ENCODE measurements at regions not wholly inside any gene's neighbourhood (a gene's known extent, or its start where the extent isn't known, plus 50 kb on each side); places are given as distances from the start of the nearest gene placed in this dataset.

DNA sequence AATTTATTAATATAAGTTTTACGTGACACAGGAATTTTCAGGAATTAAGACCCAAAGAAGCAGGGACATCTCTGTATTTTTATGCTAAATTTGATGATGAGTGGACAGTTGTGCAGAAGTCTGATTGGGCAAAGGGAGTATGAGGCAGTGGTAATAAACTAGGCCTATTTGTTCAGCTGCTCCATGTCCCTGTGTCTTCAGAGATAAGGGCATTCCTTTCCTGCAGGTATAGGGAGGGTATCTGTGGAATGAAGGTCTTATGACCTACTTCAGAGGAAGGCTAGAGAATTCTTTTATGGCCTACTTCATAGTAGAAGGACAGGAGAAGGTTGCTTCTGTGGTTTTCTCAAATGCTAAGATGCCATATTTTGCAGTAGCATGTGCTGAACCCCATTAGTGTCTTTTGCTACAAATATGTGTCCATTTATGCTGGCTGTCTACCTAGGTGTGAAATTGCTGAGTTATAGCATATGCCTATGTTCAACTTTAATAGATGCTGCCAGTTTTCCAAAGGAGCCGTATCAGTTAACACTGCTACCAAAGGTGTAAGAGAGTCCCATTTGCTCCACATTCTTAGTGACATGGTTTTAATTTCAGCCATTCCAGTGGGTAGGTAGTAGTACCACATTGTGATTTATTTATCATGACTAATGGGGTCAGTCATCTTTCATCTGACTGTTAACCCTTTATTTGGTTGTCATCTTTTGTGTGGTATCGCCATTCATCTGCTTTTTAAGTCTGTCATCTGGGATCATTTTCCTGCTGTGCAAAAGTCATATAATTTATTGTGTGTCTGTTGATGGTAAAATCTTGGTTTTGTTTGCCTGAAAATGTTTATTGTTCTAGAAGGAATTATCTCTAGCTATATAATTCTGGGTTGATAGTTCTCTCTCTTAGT, 410.7 kb upstream of the RGS6 start:
- in situ Hi-C loops (cut with HindIII; ENCODE audit: low sequenced_read_pairs): no loop called here
- no peak for DNase-seq (ENCODE audit: low read depth, low spot score)
- H3K4me3 ChIP-seq (ENCODE audit: low read depth, low read length): no peak overlapping the region
- TF ChIP-seq, protein P1, sequence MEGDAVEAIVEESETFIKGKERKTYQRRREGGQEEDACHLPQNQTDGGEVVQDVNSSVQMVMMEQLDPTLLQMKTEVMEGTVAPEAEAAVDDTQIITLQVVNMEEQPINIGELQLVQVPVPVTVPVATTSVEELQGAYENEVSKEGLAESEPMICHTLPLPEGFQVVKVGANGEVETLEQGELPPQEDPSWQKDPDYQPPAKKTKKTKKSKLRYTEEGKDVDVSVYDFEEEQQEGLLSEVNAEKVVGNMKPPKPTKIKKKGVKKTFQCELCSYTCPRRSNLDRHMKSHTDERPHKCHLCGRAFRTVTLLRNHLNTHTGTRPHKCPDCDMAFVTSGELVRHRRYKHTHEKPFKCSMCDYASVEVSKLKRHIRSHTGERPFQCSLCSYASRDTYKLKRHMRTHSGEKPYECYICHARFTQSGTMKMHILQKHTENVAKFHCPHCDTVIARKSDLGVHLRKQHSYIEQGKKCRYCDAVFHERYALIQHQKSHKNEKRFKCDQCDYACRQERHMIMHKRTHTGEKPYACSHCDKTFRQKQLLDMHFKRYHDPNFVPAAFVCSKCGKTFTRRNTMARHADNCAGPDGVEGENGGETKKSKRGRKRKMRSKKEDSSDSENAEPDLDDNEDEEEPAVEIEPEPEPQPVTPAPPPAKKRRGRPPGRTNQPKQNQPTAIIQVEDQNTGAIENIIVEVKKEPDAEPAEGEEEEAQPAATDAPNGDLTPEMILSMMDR (IDR thresholded peaks at IDR 0.05; ENCODE audit: low read depth, low read length): no peak

DNA sequence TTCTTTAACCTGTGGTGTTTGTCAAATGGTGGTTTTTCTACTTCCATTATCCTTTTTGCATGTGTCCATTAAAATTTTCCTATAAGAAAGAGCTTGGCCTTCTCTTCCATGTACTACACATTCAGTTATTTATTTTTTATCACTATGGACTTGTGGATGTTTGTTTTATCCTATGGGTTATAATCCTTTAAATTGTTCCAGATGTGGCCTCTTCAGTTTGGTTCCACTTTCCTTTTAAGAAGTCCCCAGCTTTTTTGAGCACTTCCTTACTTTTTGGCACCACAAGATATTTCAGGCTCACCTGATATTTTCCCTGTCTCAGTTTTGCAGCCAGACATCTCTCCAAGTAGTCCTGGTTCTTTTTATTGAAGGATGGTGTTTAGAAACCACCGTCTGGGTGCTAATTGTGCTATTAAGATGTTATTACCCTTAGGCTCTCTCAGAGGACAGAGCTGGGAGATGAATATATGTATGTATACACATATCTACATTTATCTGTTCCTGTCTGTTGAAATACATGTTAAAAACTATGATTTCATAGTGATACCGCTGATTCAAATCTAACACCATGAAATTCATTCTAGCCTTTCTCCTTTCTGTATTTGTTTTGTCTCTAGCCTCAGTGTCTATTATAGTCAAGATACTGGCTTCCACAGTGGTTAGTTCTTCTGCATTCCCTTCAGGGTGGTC, 408.5 kb upstream of the RGS6 start:
- in situ Hi-C loops (cut with HindIII; ENCODE audit: low sequenced_read_pairs): no loop called here
- H3K4me3 ChIP-seq (ENCODE audit: low read depth, low read length): no peak overlapping the region
- DNase-seq (ENCODE audit: low read depth, low spot score): peak; percentile 33
- TF ChIP-seq, protein P1 (IDR thresholded peaks at IDR 0.05; ENCODE audit: low read depth, low read length): no peak

DNA sequence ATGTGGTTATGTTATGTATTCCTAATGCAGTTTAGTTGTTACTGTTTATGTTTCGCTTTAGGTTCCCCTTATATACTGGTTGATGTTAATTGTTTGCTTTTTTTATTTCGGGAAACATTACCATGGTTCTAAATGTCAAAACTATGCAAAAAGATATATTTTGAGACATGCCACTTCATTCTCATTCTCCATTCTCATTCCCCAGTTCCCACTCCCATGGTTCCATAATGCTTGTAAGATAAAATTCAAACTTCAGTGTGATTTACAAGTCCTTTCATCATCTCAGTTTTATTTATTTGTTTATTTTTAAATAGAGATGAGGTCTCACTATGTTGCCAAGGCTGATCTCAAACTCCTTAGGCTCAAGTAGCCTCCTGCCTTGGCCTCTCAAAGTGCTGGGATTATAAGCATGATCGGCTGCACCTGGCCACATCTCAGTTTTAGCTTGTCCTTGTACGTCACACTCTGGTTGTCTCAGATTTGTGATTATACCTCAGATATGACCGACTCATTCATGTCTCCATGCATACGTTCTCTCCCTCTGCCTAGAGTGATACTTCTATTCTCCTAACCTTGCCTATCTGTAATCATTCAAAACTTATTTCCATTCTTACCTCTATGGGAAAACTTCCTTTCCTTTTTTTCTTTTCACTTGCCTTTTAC, 407.8 kb upstream of the RGS6 start:
- no peak for DNase-seq (ENCODE audit: low read depth, low spot score)
- TF ChIP-seq, protein P1 (IDR thresholded peaks at IDR 0.05; ENCODE audit: low read depth, low read length): no peak
- H3K4me3 ChIP-seq (ENCODE audit: low read depth, low read length): no peak overlapping the region
- in situ Hi-C loops (cut with HindIII; ENCODE audit: low sequenced_read_pairs): no loop called here

DNA sequence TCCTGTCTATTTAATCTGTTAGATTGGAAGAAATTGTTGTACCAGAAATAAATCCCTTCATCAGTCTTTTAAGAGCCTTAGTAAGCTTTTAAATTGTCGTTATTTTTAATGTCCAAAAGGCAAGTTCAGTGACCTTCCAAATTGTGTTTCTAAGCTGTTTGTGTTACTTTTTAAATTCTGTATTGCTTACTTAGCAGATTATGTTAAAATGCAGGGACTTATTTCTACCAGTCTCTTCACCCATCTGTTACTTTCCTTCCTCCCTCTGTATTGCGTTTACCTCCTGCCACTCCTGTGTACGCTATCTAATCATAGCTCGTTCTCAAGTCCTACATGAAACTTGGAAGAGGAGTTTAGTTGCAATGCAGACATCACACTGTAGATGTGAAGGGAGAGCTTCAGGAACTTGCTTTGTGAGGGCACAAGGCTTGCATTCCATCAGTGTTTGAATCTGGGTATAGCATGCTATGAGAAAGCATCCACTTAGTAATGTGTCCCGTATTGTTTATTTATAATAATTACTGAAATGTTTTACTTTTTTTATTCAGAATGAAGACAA, 406.5 kb upstream of the RGS6 start:
- no peak overlapping the region for H3K4me3 ChIP-seq (ENCODE audit: low read depth, low read length)
- TF ChIP-seq, protein P1 (IDR thresholded peaks at IDR 0.05; ENCODE audit: low read depth, low read length): no peak
- in situ Hi-C loops (cut with HindIII; ENCODE audit: low sequenced_read_pairs): no loop called here
- no peak for DNase-seq (ENCODE audit: low read depth, low spot score)

DNA sequence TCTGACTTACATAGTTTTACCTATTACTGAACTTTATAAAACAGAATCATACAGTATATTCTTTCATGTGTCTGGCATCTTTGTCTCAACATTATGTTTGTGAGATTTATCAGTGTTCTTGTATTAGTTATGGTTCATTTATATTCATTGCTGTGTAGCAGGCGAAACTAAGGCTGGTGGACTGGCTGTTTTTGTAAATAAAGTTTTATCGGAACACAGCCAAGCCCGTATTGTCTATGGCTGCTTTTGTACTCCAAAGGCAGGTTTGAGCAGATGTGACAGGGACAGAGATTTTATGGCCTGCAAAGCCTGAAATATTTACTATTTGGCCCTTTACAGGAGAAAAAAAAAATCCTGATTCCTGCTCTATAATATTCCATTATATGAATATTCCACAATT, 405.8 kb upstream of the RGS6 start:
- H3K4me3 ChIP-seq (ENCODE audit: low read depth, low read length): no peak overlapping the region
- DNase-seq (ENCODE audit: low read depth, low spot score): no peak
- TF ChIP-seq, protein P1 (IDR thresholded peaks at IDR 0.05; ENCODE audit: low read depth, low read length): no peak
- in situ Hi-C loops (cut with HindIII; ENCODE audit: low sequenced_read_pairs): no loop called here

DNA sequence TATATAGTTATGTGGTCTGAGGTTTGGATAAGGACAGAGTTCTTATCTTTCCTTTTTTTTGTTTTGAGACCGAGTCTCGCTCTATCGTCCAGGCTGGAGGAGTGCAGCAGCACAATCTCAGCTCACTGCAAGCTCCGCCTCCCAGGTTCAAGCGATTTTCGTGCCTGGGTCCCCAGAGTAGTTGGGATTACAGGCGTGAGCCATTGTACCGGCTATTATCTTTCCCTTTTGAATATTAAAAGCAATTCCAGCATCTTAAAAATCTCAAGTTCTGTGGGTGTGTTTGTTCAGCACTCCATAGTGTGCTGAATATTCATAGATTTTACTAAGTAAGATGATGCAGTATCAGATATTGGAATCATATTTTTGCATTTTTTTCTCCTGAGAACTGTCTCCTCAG, 404.4 kb upstream of the RGS6 start:
- no peak for DNase-seq (ENCODE audit: low read depth, low spot score)
- H3K4me3 ChIP-seq (ENCODE audit: low read depth, low read length): no peak overlapping the region
- TF ChIP-seq, protein P1 (IDR thresholded peaks at IDR 0.05; ENCODE audit: low read depth, low read length): no peak
- in situ Hi-C loops (cut with HindIII; ENCODE audit: low sequenced_read_pairs): no loop called here

Measured in astrocyte of the spinal cord (primary cell).